ENCODE measurements at regions not wholly inside any gene's neighbourhood (a gene's known extent, or its start where the extent isn't known, plus 50 kb on each side); places are given as distances from the start of the nearest gene placed in this dataset.

DNA sequence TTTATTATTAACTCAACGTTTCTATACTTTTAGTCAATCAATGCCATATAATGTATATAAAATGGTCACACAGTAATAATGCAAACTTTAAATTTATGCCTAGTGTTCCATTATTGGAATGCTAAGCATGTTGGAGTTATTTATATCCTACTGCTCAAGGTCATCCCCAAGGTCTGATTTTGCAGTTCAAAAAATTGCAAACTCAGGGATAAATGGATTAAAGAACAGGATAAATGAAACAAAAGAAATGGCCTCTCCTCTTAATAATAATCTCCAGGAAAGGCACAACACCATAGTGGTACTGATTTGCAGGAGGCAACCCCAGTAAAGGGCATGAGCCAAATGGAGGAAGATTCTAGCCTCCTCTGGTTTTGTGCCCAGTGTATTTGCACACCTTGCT is 436.4 kb downstream of the EPHA4 start:
- DNase-seq (ENCODE audit: low read depth in 3 of 3): no peak

DNA sequence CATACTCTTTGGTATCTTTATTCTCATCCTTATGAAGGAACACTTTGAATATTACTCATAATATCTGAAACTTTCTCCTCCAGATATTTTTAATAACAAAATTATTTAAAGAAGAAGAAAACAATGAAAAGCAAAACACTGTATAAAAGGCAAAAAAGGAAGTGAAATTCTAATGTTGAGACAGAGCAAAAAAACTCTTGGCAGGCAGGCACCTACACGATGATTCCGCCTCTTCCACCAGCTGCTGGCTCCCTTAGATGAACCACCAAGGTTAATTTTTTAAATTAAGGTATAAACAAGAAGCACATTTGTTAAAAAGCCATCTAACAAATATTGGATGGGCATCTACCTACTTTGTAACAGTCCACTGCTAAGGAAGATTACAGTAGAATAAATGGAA is 434.7 kb downstream of the EPHA4 start:
- DNase-seq (ENCODE audit: low read depth in 3 of 3): no peak

DNA sequence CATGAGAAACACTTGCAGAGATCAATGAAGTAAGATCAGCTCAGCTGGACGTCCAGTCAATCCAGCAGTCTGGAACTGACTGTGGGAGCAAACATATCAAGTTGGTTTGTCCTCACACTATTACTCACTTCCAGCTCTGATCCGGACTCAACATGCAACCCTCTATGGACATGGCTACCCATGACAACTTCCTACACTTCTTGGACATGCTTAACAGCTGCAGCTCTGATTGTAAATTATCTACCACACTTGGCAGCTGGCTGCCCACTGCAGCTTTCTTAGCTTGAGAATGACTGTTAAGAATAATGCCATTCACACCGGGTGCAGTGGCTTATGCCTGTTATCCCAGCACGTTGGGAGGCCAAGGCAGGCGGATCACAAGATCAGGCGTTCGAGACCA is 429.8 kb downstream of the EPHA4 start:
- no peak for DNase-seq (ENCODE audit: low read depth in 3 of 3)

DNA sequence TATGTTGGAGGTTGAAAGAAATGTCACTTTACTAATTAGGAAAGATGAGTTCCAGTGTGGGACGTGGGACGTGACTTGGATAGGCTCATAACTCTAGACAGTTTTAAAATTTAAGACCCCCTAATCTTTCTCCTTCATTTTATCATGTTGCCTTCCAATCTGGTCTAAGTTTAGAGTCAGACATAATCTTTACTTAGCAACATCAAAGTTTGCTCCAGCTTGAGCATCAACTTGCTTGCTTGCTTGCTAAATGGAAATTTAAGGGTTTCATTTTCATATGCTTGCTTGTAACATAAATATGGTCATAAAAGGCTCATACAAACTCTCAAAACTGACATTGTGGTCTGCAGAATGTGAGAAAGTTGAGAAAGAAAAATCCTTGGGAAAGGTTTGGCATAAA is 428.9 kb downstream of the EPHA4 start:
- no peak for DNase-seq (ENCODE audit: low read depth in 3 of 3)

DNA sequence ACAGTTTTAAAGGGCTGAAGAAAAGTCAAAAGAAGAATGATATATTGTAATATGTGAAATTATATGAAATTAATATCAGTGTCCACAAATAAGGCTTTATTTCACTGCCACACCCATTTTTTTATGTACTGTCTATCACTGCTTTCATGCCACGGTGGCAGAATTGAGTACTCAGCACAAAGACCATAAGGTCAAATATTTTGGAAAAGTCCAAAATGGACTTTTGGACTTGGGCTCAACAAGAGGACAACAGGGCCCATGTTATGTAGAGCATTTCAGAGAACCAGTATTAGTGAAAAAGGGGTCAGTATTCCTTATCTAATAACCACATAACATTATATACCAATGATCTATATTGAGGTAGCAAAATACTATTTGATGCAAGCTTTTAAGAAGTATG is 427.2 kb downstream of the EPHA4 start:
- no peak for DNase-seq (ENCODE audit: low read depth in 3 of 3)

DNA sequence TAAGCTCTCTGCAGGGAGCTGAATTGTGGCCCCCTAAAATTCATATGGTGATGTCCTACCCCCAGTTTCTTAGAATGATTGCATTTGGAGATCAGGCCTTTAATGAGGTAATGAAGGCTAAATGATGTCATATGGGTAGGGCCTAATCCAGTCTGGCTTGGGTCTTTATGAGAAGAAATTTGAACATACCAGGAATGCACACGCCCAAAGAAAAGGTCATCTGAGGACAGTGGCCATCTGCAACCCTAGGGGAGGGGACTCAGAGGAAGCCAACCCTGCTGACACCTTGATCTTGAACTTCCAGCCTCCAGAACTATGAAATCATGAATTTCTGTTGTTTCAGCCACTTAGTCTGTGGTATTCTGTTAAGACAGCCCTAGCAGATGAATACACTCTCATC is 426.7 kb downstream of the EPHA4 start:
- DNase-seq (ENCODE audit: low read depth in 3 of 3): no peak

DNA sequence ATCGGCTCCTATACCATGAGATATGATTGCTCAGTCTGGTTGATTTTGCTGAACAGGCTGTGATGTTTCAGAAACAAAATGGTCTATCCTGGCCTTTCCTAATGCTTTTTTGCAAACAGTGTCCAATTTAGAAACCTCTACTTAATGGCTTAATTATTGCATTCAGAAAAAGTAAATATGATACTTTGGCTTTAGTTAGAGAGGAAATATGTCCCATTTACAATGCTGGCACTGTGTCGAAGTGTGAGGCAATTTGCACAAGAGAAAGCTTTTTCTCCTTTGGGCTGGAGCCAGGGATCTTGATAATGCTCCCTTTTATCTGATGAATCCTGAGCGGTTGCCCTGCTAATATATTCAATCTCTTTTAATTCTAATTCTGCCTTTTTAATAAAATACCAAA is 418.9 kb downstream of the EPHA4 start:
- DNase-seq (ENCODE audit: low read depth in 3 of 3): no peak

DNA sequence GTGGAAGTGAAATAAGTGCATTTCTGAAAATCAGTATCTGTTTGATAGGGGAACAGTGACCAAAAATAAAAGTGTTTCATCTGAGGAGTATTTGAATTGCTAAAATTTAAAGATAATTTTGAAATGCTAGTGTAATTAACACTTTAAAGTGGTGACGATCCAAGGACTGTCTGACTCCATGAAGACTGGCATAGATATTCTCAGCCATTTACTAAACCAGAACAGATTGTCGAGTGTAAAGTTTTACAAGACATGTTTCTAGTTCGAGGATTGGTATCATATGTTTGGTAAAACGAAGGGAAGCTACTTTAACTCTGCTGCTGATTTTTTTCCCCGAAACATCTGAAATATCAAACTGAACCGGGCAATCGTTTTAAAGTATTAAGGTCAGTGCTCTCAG is 417.9 kb downstream of the EPHA4 start:
- DNase-seq (ENCODE audit: low read depth in 3 of 3): no peak

DNA sequence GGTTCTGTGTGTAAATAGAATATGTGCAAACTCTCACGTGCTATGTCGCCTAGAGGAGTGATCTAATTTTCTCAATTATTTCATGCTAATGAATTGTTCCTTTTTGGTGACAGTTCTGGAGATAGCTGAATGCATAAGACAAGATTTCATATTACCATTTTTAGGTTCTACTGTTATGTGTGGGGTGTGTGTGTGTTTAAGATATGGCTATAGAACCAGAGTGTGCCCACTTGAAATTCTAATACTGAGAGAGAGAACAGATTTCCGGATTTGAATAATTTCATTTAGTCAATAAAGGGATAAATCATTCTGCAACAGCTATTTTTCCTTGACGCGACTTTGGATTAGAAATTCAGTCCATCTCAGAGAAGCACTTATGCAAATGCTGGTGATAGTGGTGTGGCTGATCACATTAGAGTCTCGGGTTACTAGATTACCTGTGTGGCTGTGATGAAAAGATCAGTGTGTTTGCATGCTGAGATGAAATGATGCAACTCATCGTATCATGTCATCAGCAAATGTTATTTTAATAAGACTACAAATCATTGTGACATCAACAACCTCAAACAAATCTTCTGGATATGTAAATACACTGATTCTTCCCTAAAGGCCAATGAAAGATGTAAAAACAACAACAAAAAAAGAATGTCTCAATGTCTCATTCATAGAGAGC is 415.9 kb downstream of the EPHA4 start:
- no peak for DNase-seq (ENCODE audit: low read depth in 3 of 3)

DNA sequence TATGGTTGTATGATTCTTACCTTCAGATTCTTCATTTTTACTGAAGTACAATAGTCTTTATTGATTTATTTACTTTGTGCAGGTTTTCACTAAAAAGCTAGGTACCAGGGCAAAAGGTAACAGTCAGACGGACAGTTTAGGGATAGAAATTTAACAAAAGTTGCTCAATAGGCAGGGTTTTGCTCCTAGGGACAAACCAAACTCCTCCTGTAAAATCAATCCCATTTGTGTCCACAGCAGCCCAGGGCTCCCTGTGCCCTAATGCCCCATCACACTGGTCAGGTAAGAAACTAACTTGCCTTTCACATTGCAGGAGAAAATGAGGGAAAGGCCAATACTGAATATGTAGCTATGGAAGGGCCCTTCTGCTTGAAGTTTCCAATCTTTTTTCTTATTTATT is 410.9 kb downstream of the EPHA4 start:
- DNase-seq (ENCODE audit: low read depth in 3 of 3): no peak

DNA sequence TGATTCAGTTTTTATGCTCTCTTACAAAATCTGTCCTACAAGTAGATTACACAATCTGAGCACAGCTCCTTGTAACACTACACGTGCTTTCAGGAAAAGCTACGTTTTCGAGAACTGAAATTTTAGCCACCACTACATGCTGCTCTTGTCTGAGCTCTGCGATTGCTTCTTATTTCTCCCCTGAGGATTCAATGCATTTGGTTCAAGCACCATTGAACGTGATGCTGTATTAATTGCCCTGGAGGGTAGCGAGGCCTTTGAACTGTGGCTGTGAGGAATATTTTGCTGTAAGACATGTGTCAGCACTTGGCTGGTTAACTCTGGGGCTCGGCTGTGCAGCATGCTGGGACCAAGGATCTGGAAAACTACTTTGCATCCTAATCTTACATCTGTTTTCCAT is 405.8 kb downstream of the EPHA4 start:
- no peak for DNase-seq (ENCODE audit: low read depth in 3 of 3)

DNA sequence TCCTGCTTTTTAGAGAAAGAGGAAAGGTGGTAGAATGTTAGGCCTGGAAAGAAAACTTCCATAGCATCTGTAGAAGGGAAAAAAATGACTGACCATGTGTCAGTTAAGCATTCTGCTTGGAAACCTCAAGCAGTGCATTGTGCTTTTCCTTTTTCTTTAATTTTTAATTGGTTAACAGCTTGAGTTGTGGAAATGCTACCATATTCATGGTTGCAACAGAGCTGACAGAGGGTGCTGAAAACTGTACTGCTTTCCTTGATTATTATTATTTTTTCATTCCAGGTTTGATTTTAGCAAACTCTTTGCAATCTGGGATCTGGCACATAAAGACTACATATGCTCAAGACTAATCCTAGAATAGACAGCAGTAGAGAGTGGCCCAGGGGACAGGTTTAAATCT is 404.5 kb downstream of the EPHA4 start:
- DNase-seq (ENCODE audit: low read depth in 3 of 3): no peak

DNA sequence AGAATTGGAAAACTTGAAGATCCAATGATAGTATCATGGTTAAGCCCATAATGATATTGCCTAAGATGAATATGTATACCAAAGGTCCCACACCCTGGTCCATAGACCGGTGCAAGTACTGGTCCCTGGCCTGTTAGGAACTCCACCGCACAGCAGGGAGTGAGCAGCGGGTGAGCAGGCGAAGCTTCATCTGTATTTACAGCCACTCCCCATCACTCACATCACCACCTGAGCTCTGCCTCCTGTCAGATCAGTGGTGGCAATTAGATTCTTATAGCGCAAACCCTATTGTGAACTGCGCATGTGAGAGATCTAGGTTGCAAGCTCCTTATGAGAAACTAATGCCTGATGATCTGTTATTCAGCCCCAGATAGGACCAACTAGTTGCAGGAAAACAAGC is 402.4 kb downstream of the EPHA4 start:
- no peak for DNase-seq (ENCODE audit: low read depth in 3 of 3)

DNA sequence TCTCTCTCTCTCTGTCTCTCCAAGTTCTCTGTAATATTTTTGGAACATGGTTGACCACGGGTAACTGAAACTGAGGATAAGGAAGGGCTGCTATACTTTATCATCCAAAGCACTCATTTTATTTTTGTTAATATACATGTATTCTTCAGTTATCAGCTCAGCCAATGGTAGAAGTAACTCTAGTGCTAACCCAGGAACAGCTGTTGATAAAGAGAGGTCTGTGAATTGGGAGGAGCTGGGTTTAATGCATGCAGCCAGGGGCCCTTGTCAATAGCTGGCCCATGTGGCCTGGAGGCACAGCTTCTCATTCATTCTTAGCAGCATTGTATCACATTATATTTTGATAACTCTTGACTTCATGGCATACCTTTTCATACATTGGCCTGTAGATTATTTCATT is 401.6 kb downstream of the EPHA4 start:
- no peak for DNase-seq (ENCODE audit: low read depth in 3 of 3)

DNA sequence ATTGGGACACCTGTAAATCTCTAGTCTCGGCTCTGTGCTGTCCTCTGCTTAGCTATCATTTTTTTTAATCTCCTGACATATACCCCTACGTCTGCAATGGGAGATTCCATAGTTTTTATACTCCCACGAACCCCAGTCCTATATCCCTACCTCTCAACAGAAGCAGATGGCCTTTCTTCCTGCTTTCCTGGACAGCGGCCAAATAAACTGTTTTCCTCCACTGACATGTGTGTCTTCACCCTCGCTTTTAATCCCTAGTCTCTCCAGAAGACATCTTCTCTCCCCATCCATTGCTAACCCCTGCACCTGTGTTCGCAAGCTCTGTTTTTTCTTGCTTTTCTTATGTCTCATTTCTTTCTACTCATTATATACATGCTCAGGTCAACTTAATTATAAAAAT is 395.4 kb downstream of the EPHA4 start:
- no peak for DNase-seq (ENCODE audit: low read depth in 3 of 3)

DNA sequence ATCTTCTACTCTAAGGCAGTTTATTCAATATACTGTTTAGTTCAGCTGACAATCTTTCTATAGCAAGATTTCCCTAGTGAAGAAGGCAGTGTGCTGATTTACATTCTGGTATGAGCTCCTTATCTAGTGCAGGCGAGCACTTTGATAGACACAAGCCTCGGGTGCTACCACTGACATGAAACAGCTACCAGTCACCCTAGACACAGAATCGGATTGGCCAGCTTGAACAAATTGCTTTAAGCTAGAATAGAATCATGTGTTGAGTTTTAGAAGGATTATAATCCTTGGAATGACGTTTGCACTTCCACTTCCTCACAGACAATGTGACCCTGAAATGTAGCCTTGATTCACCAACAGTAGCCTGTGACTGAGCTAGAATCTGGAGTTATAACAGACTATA is 394.0 kb downstream of the EPHA4 start:
- DNase-seq (ENCODE audit: low read depth in 3 of 3): no peak

DNA sequence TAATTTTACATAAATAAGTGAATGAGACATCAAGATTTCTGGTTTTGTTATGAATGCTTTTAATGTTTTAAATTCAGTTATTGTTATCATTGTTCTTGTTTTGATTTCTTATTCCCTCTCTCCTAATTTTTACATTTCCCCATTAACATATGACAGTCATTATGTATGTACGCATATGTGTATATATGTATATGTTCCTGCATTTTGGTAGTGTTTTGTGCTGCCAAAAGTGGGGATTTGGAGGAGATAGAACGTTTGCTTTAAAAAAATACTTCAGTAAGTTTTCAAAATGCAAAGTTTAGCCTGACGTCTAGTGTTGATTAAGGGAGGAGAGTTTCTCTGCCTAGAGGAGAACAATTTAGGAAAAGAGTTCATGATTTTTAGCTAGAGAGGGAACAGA is 385.2 kb downstream of the EPHA4 start:
- no peak for DNase-seq (ENCODE audit: low read depth in 3 of 3)

DNA sequence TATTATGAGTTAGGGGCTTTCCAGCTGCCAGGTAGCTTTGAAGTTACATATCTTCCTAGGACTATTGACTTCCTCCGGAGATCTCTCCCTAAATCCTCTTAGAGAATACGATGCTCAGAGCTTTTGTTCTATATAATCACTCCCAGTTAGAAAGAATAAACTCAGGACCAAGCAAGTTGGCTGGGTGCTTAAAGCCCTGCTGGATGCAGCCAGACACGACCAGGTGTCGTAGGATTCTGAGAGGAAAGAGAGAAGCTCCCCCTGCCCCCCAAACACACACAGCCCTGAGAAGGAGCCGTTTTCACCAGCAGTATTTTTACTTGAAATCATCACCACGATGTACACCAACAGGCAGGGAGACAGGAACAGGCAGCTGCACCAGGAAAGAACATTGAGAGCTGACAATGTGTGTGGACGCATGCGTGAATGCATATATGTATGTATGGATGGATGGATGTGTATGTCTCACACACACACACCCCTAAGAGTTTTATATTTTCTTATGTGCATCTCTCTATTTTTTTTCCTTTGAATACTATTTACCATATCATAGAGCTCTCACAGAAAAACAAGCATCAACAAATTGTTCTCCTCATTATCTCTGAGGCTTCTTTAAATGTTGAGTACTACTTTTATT is 382.6 kb downstream of the EPHA4 start:
- DNase-seq (ENCODE audit: low read depth in 3 of 3): no peak

DNA sequence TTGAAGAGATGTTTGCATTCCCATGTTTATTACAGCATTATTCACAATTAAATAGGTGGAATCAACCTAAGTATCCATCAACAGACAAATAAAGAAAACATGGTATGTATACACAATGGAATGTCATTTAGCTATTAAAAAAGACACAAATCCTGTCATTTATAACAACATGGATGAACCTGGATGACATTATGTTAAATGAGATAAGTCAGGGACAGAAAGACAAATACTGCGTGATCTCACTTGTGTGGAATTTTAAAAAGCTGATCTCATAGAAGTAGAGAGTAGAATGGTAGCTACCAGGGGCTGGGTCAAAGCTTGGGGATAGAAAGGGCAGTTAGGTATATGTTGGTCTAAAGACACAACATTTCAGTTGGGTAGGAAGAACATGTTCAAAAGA is 376.3 kb downstream of the EPHA4 start:
- DNase-seq (ENCODE audit: low read depth in 3 of 3): no peak

DNA sequence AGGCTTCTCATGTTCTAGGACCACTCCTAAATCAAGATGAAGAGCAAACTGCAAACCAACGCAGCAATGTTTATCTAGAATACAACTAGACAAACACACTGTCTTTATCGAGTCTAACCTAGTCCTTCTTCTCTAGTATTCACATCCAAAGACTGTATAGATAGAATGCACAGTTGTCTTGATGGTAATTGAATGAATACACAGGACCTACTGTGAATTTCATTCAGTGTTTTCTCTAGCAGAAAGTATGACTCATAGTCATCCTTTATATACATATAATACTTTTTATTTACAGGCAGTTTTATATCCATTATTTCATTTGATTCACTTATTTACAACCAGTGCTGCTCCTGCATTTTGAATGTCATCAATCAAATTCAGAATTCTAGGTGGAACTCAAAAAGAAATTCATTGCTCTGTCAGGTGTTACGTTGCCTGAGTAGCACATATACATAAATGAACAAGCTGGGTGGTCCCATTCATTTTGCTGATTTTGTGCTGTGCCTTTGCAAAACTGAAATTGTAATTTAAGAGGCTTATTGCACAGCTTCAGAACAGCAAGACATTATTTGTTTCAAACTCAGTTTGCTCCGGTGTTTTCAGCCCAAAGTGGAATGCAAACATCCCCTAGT is 374.8 kb downstream of the EPHA4 start:
- no peak for DNase-seq (ENCODE audit: low read depth in 3 of 3)

DNA sequence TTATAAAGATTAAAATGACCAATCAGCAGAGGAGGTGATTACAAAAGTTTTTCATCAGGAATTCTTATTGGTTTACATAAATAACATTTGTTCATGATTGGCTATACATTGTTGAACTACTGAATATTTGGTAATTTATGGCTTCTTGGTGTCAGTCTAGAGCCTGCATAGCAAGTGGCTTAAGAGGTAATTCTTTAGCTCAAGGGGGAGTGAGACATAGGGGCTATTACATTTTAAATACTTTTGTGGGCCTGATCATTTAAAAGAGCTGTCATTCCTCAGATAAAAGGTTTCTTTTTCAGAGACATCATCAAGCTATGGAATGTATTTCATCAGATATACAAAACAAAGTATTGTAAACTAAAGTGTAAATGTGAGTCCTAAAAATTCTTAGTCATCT is 373.8 kb downstream of the EPHA4 start:
- no peak for DNase-seq (ENCODE audit: low read depth in 3 of 3)

DNA sequence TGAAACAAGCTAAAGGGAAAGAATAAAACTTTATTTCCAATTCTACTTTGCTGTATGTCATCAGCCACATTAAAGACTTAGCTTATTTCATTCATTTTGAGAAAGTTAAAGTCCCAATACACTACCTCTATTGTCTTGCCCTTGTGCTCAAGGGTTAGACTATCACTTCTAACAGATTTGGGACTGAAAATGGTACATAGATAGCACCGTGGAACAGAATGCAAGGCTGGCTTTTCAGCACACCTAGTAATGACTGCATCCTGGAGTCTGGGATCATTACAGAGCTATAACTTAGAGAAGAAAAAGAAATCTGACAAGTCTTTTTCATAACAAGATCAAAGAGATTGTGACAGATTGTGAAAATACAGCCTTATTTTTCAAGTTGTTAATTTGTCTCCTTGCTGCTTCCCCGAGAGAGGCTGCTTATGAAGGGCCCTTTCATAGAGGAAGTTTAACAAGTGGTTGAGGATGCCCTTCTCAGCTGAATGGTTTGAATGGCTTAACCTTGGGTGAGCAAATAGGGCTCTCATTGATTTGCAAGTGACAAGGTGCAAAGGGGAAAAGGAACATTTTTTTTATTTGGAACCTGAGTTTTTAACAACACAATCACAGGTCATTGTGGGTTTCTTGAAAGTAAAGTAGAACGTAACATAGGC is 371.8 kb downstream of the EPHA4 start:
- DNase-seq (ENCODE audit: low read depth in 3 of 3): no peak

DNA sequence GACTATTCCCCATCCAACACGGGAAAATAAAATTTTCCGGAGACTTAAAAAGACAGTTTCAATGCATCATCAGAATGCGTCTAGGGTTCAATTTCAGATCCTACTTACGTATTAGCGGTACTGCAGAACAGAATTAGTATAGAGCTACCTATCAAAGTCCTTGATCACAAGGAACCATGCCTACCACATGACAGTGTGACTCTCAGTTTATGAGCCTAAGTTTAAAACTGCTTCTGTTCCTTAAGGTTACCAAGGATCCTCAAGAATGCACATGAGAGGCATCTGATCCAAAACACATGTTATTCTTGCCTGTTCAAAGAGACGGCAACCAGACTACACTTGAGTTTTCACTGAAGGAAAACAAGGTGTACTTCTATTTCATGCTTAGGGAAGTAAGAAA is 369.7 kb downstream of the EPHA4 start:
- no peak for DNase-seq (ENCODE audit: low read depth in 3 of 3)

All from stimulated activated CD4-positive, alpha-beta T cell treated with anti-CD3 and anti-CD28 coated beads, TNF-alpha, amount 100 ng/mL, for 24 hours (primary cell).